HG03565 (cell line): ENCODE measurements at regions not wholly inside any gene's neighbourhood (a gene's known extent, or its start where the extent isn't known, plus 50 kb on each side); places are given as distances from the start of the nearest gene placed in this dataset.
"Not testable (repeated sequence)": the region's sequence is repeated elsewhere in the genome, so short reads cannot be mapped to it uniquely, and the experiment has no call there.

ENCODE experiments used
- ATAC-seq: cut with Tn5 transposase; IDR thresholded peaks from one replicate; pipeline ENCODE4 v1.9.1; 2021; ENCODE audit warnings: mild to moderate bottlenecking, moderate library complexity; ENCODE audit not compliant: unreplicated experiment

DNA sequence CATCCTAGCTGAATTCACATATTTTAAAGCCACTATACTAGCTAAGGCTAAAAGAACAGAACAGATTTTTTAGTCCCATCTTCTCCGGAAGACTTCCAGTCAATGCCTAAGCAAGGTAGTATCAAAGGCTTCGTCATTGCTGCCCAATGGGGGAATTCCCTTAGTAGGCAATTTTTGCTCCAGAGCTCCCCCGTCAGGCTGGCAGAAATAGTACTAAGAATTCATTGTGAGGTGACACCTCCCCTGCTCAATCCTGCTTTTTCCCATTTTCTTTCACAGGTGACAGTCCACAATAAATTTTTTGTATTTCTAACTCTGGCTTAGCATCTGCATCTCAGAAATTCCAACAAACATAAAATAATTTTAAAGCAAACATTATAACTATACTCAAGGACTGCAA is 52.8 kb upstream of the SRSF6 start:
- no peak for ATAC-seq

DNA sequence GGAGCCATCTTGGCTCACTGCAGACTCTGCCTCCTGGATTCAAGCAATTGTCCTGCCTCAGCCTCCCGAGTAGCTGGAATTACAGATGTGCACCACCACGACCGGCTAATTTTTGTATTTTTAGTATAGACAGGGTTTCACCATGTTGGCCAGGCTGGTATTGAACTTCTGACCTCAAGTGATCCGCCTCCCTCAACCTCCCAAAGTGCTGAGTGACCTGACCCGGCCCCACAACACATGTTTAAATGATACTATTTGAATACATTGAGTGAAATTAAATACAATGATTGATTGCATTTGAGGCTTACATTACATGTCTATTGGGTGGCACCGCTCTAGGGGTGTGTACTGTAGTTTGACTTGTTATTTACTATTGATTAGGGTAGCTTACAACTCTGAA is 56.8 kb upstream of the SRSF6 start:
- ATAC-seq = not testable (repeated sequence)

DNA sequence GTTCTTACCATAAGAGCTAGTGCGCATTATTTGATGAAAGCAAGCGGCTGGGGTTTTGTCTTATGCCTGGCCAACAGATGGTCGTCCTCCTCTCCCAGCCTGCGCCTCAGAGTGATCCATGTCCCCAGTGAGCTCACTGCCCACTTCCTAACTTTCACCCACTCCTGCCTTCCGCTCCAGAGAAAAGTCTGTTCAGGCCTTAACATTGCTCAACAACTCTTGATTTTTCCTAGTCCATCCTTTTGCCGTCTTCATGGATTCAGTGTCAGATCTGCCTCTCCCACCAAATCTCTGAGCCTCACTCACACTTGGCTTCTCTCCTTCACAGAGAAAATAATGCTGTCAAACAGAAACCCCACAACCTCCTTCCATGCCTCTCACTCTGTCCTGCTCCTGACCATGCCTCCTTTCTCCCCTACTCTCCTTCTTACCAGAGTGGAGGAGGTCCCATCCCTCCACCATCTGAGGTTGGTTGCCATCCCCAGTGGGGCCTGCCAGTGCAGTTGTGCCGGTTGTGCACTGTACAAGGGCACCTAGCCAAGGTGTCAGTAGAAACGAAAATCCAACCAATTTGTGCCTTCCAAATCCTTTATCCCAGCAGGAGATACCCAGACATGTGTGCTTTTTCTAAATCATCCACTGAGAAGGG is 58.9 kb upstream of the SRSF6 start:
- ATAC-seq = no peak

DNA sequence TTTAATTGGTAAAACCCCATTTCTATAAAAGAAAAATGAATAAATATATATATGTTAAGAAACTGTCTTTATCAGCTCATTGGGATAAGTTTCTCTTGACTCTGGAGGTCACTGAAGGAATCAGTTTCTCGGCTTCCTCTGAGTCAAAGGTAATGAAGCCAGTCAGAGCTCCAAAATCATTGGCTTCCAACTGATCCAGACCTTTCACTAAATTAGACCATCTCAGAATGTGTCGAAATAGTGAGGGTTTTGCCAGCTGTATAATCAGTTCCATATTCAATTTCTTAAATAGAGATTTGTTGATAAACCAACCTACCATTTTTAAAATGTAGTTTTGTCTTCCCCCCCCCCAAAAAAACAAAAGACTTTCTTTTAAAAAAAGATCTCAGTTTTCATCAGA is 60.5 kb upstream of the SRSF6 start:
- no peak for ATAC-seq

DNA sequence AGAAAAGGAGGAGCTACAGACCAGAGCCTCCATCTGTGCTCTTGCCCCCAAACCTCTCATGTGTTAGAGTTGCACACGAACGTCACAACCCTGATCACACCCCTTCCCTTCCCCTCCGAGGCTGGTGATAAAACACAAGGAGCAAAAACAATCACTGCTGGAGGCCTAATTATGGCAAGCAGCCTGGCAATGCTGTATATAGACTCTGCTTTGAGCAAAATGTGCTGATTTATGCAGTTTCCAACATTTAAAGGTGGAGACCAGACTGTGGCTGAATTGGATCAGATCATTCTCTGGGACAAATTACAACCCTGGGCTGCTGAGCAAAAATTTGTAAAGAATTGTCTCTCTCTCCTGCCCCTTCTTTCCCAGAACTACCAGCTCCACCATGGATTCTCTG is 64.6 kb upstream of the SRSF6 start:
- no peak for ATAC-seq

DNA sequence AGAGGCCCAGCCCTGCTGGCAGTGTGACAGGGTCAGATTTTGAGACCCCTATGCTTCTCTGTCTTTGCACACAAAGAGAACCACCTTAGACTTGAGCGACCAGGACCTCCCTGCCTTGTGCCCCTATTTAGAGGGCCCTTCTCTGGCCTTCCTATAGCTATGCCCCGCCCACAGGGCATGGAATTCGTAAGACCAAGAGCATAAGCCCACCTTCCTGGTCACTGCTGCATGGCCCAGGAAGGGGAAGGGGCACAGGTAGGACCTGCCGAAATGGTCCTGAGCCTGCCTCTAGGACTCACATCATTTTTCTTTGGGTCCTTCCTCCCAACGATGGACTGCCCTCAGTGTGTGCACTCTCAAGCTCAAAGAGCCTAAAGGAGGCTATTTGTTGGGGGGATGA is 65.1 kb upstream of the SRSF6 start:
- no peak for ATAC-seq

DNA sequence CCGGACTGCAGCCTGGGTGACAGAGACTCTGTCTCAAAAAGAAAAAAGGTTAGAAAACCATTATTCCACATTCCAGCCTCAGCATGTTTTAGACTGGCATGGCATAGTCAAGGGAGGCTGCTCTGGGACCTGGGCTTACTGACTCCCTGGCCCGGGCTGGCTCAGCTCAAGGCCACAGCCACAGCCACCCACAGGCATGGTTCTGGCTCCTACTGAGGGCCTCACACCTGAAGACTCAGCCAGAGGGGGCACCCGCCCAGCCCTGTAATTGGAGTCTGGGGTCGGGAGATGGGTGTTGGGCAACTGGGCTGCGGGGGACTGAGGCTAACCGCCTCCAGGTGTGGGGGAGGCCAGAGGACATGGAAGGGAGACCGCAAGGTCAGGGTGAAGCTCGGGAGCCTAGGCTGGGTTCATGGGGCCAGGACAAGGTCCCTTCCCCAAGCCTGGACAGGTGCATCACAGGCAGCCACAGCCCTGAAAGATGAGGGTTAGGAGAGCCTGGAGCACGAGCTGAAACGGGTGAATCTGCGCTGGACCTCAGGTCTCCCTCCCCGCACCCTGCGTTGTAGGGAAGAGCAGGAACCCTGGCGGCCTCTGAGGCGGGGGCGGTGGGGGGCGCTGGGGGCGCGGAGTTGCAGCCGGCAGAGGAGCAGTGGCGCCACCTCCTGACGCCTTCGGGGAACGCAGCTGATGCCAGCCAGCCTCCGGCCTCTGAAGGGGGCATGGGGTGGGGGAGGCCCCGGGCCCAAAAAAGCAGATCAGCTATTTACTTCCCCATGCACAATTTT is 67.7 kb upstream of the SRSF6 start:
- no peak for ATAC-seq

DNA sequence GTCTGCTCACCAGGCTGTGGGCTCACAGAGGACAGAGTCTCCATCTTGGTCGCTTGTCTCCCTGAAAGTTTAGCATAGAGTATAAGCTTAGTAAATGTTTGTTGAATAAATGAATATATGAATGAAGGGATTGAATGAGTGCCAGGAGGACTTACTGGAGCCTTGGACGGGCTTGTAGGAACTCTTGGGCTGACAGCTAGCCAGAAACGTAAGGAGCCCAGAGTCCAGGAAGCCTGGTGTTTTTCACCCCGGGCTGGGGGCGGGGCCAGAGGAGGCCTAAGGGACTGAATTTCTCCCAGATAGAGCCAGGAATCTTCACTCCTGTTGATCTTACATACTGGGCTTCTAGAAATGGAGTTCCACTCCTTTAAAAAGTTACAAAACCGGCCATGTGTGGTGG is 68.5 kb upstream of the SRSF6 start:
- ATAC-seq = no peak

DNA sequence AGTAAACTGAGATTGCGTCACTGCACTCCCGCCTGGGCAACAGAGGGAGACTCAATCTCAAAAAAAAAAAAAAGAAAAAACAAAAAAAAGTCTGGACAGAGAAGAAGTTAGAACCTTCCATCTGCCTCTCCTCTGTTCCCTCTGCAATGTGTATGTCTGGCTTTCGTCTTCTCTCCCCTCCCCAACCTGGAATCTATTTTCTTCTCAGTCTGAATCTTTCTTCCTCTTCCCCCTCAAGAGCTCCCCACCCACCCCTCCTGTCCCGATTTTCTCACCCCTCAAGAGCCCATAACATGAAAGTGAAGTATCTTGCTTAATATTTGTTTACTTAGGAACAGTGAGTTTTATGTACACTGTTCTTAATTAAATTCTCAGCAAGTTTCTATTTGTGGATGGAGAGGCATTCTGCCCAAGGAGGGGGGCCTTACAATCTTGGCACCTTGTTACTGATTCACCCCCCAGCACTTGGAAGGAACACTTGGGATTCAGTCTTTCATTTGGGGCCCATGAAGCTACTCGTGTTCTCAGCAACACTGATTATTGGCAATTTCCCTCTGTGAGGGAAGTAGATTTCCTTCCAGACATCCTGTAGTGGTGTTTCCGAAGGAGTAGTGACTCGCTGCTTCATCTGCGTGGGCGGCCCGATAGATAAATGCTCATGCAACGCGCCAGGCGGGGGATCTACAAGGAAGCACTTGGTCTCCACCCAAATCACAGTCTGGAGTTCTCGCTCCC is 69.3 kb upstream of the SRSF6 start:
- no peak for ATAC-seq

DNA sequence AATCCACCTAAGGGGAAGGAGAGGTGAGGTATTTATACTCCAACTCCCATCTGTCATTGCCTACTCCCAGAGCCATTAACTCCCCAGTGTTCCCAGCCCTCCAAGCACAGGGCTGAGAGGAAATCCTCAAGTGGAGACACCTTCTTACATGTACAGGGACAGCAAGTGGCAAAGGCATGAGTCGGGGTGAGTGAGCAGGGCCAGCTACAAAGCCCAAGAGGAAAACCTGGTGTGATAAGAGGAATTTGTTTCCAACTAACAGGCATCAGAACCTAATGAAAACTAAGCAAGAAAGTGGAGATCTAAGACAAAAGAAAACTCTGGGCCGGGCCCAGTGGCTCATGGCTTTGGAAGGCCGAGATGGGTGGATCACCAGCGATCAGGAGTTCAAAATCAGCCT is 70.0 kb upstream of the SRSF6 start:
- ATAC-seq = no peak

DNA sequence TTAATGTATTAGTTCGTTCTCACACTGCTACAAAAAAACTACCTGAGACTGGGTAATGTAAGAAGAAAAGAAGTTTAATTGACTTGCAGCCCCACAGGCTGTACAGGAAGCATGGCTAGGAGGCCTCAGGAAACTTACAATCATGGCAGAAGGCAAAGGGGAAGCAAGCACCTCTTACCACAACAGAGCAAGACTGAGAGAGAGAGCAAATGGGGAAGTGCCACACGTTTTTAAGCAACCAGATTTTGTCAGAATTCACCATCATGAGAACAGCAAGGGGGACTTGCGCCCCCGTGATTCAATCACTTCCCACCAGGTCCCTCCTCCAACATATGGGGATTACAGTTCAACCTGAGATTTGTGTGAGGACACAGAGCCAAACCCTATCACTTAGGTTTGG is 70.8 kb upstream of the SRSF6 start:
- ATAC-seq = no peak

DNA sequence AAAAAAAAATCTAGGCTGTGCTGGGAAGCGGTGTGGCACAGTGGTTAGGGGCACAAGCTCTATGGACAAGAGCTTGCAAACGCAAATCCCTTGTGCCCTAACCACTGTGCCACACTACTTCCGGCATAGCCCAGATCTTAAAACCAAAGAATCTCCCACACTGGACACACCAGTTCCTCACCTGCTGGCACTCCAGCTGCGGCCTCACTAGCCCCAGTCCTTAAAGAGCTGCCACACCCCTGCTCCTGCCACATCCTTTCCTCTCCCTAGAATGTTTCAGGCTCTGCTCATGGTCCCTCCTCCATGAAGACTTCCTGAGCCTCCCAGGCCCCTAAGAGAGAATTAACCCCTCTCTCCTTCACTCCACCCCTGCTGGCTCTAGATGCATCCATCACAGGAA is 71.8 kb upstream of the SRSF6 start:
- ATAC-seq = no peak

DNA sequence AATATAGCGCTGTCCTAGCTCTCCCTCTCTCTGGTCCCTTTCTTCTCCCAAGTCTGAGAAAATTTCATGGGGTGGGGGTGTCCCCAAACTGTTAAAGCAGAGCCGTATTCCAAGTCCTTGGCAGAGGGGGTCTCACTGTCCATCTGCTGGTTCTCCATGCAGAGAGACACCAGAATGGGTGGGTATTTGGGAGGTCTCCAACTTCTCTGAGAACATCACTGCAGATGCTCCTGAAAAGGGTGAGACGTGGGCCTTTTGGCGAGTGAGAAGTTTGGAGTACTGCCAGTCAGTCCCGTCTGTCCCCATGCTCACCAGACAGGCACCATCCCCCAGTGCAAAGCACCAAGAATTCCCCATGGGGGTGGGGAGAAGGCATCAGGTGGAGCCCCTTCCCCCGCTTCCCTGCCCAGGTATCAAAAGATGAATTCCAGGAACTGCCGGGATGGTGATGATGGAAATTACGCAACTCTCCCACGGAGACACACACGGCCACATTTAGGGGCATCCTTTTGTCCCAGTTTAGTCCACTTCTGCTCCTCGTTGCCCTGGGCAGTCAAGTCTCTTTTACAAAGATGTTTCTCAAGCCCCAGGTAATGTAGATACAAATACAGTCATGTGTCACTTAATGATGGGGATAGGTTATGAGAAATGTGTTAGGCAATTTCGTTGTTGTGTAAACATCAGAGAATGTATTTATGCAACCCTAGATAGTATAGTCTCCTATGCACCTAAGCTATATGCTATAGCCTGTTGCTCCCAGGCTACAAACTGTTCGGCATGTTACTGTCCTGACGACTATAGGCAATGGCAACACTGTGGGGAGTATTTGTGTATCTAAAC is 73.4 kb upstream of the SRSF6 start:
- ATAC-seq = no peak

DNA sequence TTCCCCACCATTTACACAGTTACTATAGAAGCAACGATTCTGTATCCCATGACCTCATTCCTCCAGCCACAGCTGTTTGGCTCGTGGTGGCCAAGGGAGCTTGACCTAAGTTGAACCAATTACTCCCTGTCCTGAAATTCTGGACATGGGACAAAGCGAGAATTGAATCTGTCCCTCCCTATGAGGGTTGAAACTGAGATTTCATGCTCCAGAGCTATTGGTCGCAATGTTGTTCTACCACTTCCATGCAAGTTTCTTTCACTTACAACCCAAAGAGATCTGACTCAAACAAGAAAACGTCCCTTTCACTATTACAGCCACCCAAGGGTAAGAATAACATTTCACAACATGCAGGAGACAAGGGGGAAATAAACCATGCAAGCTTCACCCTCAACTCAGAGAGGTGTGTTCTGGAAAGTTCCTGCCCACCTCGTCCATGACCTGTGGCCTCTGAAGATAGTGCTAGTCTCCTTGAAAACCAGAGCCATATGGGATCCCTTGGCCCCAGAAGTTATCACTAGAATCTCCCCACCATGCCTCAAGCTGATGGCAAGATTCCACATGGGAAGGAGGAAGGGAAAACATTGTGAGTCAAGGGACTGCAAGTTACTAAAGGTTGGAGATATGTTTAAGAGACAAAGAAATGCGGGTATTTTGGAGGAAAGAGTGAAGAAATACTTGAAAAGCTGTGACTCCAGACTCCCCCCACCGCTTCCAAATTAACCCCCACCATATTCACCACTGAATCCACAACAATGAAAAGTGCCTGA is 74.5 kb upstream of the SRSF6 start:
- ATAC-seq = peak; percentile 82

DNA sequence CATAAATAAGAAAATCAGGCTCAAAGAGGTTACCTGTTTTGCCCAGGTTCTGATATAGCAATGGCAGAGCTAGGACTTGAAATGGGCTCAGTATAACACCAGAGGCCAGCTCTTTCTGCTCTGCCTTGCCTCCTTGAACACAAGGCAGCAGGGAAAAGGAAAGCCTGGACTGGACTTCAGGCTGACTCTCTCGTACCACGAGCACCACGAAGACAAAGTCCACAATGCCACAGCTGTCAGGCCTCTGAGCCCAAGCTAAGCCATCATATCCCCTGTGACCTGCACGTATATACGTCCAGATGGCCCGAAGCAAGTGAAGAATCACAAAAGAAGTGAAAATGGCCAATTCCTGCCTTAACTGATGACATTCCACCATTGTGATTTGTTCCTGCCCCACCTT is 75.6 kb upstream of the SRSF6 start:
- not testable (repeated sequence) for ATAC-seq

DNA sequence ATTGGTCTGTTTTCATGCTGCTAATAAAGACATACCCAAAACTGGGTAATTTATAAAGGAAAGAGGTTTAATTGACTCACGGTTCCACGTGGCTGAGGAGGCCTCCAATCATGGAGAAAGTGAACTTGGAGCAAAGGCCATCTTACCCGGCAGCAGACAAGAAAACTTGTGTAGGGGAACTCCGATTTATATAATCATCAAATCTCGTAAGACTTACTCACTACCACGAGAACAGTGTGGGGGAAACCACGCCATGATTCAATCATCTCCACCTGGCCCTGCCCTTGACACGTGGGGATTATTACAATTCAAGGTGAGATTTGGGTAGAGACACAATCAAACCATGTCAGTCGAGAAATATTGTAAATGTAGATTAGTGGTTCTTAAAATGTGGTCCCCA is 76.2 kb upstream of the SRSF6 start:
- ATAC-seq = not testable (repeated sequence)

DNA sequence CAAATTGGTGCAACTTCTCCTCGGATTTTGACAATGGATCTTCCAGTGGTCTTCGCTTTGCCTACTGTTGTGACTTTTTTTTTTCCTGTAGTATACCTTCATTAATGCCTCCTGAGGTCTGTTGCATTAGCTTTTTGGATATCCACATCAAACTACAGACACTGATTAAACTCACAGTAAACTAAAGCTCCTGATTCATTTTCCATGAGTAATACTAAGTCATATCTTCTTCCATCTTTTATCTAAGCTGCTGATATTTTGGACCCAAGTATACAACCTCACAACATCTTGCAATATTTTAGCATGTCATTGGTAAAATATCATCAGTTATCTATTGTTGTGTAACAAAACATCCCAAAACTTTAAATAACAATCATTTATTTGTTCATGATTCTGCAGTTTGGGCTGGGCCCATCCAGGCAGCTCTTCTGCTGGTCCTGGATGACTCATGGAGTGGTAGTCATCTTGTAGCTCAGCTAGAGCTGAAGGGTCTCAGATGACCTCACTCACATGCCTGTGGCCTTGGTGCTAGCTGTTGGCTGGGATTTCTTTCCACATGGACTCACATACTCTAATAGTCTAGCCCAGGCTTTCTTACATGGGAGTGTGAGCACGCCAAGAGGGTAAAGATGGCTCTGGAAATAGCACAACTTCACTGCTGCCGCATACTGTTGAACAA is 78.3 kb upstream of the SRSF6 start:
- ATAC-seq = no peak

DNA sequence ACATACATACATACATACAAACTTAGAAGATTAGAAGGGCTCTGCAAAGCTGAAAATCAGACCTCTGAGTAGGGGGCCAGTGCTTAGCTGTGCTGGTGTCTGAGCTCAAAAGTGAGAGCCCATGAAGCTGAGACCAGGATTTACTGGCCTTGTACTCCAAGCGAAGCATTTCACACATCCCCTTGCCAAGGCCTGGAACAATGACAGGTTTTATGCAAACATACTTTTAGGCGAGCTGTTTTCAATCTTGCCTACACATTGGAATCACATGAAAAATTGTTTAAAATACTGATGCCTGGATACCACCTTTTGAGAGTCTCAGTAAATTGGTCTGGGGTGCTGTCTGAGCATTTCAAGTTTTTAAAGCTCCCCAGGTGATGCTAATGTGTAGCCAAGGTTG is 80.9 kb upstream of the SRSF6 start:
- no peak for ATAC-seq

DNA sequence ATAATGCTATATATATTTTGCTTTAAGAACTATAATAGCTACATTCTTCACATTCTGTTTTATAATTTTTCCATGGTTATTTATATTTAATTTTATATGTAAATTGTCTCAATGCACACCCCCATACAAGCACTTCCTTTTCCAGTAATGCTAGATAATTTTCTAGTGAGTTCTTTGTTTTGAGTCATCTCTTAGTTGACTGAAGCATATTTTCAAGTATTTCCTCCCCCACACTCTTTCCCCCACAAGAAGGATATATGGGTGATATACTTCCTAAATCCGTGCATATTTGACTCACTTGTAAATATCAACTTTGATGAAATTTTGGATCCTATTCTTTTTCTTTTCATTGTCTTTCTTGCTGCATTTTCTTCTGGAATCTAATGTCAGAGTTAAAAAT is 82.1 kb upstream of the SRSF6 start:
- ATAC-seq = no peak

DNA sequence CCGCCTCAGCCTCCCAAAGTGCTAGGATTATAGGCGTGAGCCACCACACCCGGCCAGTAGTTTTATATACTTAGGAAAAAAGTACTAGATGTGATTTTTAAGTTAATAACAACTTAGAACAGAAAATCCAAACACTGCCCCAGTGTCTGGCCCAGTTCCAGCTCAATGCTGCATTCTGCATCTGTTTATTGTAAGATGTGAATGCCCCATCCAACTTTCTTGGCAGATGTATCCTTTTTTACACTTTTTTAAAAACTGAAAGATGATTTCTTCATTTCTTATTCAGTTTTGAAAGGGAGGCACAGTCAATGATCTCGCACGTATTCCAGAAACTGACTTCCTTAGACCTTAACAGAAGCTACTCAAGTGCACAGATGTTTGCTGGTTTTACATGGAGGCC is 85.6 kb upstream of the SRSF6 start:
- no peak for ATAC-seq
